ENCODE measurements at regions not wholly inside any gene's neighbourhood (a gene's known extent, or its start where the extent isn't known, plus 50 kb on each side); places are given as distances from the start of the nearest gene placed in this dataset.

- H3K27me3 ChIP-seq (ENCODE audit: insufficient read depth, low read depth, low read length), result no peaks in the 10 kb centered on the region
- H3K4me3 ChIP-seq (ENCODE audit: low read length), result no peak overlapping the region
- peaks cover 17% of the 10 kb centered on the region for H3K79me2 ChIP-seq (replicated peaks; ENCODE audit: insufficient read depth, low read length)
- no peak overlapping the region for H3K4me2 ChIP-seq (ENCODE audit: low read length)
- H3K9ac ChIP-seq (ENCODE audit: low read length), result no peak overlapping the region
- TF ChIP-seq, protein P1, sequence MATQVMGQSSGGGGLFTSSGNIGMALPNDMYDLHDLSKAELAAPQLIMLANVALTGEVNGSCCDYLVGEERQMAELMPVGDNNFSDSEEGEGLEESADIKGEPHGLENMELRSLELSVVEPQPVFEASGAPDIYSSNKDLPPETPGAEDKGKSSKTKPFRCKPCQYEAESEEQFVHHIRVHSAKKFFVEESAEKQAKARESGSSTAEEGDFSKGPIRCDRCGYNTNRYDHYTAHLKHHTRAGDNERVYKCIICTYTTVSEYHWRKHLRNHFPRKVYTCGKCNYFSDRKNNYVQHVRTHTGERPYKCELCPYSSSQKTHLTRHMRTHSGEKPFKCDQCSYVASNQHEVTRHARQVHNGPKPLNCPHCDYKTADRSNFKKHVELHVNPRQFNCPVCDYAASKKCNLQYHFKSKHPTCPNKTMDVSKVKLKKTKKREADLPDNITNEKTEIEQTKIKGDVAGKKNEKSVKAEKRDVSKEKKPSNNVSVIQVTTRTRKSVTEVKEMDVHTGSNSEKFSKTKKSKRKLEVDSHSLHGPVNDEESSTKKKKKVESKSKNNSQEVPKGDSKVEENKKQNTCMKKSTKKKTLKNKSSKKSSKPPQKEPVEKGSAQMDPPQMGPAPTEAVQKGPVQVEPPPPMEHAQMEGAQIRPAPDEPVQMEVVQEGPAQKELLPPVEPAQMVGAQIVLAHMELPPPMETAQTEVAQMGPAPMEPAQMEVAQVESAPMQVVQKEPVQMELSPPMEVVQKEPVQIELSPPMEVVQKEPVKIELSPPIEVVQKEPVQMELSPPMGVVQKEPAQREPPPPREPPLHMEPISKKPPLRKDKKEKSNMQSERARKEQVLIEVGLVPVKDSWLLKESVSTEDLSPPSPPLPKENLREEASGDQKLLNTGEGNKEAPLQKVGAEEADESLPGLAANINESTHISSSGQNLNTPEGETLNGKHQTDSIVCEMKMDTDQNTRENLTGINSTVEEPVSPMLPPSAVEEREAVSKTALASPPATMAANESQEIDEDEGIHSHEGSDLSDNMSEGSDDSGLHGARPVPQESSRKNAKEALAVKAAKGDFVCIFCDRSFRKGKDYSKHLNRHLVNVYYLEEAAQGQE (IDR thresholded peaks at IDR 0.05; ENCODE audit: borderline replicate concordance), result no peak
- no peak for TF ChIP-seq EP300 (conservative IDR thresholded peaks at IDR 0.05; ENCODE audit: poor library complexity, severe bottlenecking)
- TF ChIP-seq SMC3 (conservative IDR thresholded peaks at IDR 0.05; ENCODE audit: poor library complexity), result no peak
- TF ChIP-seq RAD21 (conservative IDR thresholded peaks at IDR 0.05), result no peak
- TF ChIP-seq CTCF (IDR thresholded peaks at IDR 0.05; ENCODE audit: poor library complexity, severe bottlenecking), result no peak
- TF ChIP-seq POLR2AphosphoS5 (IDR thresholded peaks at IDR 0.05), result no peak
- H2AFZ ChIP-seq (ENCODE audit: low read depth, low read length), result no peak overlapping the region
- H3K36me3 ChIP-seq (ENCODE audit: insufficient read depth, low read length), result no peaks in the 10 kb centered on the region
- no peaks in the 10 kb centered on the region for H3K9me3 ChIP-seq (ENCODE audit: low read length)
- no peaks in the 10 kb centered on the region for H3F3A ChIP-seq (ENCODE audit: insufficient read depth, low read length, poor library complexity, severe bottlenecking)
- H3K27ac ChIP-seq (ENCODE audit: low read length), result no peak overlapping the region
- H4K20me1 ChIP-seq (ENCODE audit: insufficient read depth), result no peaks in the 10 kb centered on the region
- H3K9me2 ChIP-seq (ENCODE audit: insufficient read depth, low read length), result no peaks in the 10 kb centered on the region
These were observed 61.9 kb upstream of the GSE1 start for GRCh38 chr16:85550953-85551924.

DNA sequence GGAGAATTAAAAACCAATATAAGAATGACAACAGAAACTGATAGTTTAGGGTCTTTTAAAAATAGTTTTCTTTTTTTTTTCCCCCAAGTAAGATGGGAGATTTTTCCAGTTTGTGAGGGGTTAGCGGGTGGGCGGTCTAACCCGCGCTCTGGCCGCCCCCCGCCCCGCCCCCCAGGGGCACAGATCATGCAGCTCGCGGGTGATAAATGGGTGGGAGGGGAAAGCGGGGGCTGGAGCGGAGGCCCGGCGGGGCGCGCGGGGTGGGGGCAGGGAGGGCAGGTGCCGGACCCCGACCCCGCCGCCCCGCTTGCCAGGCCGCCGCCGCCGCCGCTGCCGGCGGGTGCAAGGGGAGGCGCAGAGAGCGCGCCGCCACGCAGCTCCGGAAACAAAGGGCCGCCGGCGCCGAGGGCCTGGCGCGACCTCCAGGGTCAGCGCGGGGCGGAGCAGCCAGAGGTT is 60.1 kb upstream of the GSE1 start:
- Histone ChIP-seq H2AFZ (ENCODE audit: low read depth, low read length) (no peak overlapping the region), H3K79me2 (replicated peaks; ENCODE audit: insufficient read depth, low read length) (peaks cover 34% of the 10 kb centered on the region)

More for the DNA sequence above, 60.1 kb upstream of the GSE1 start:
- Histone ChIP-seq H3K27ac (ENCODE audit: low read length) (peak overlapping the region; percentile 99), H3K9me2 (ENCODE audit: insufficient read depth, low read length) (no peaks in the 10 kb centered on the region), H3K4me3 (ENCODE audit: low read length) (peak overlapping the region; percentile 90), H3K9ac (ENCODE audit: low read length) (peak overlapping the region; percentile 99), H3K9me3 (ENCODE audit: low read length) (no peaks in the 10 kb centered on the region), H3K4me2 (ENCODE audit: low read length) (peak overlapping the region; percentile 90), H3K27me3 (ENCODE audit: insufficient read depth, low read depth, low read length) (no peaks in the 10 kb centered on the region), H4K20me1 (ENCODE audit: insufficient read depth) (peaks cover 2% of the 10 kb centered on the region), H3F3A (ENCODE audit: insufficient read depth, low read length, poor library complexity, severe bottlenecking) (no peaks in the 10 kb centered on the region), H3K36me3 (ENCODE audit: insufficient read depth, low read length) (no peaks in the 10 kb centered on the region)
- no peak for TF ChIP-seq POLR2AphosphoS5 (IDR thresholded peaks at IDR 0.05)
- TF ChIP-seq RAD21 (conservative IDR thresholded peaks at IDR 0.05), result no peak
- TF ChIP-seq SMC3 (conservative IDR thresholded peaks at IDR 0.05; ENCODE audit: poor library complexity), result no peak
- TF ChIP-seq EZH2 (IDR thresholded peaks at IDR 0.05; ENCODE audit: borderline replicate concordance, insufficient read depth, low read length, poor library complexity, severe bottlenecking), result no peak
- no peak for TF ChIP-seq CTCF (IDR thresholded peaks at IDR 0.05; ENCODE audit: poor library complexity, severe bottlenecking)
- no peak for TF ChIP-seq TAF1 (IDR thresholded peaks at IDR 0.05; ENCODE audit: low read depth)
- TF ChIP-seq, protein P1 (IDR thresholded peaks at IDR 0.05; ENCODE audit: borderline replicate concordance), result no peak
- no peak for TF ChIP-seq MXI1 (conservative IDR thresholded peaks at IDR 0.05; ENCODE audit: poor library complexity, severe bottlenecking)
- TF ChIP-seq EP300 (conservative IDR thresholded peaks at IDR 0.05; ENCODE audit: poor library complexity, severe bottlenecking), result no peak
